ENCODE measurements at regions not wholly inside any gene's neighbourhood (a gene's known extent, or its start where the extent isn't known, plus 50 kb on each side); places are given as distances from the start of the nearest gene placed in this dataset.

GRCh38 chr6:8343600-8343999, 91.7 kb downstream of the SLC35B3 start:
- Histone ChIP-seq H3K9me3 (ENCODE audit: low read length) (no peaks in the 10 kb centered on the region), H3K36me3 (ENCODE audit: insufficient read depth, low read length) (no peaks in the 10 kb centered on the region), H3K4me3 (ENCODE audit: low read depth, low read length, poor library complexity, severe bottlenecking) (no peak overlapping the region), H3K9me2 (ENCODE audit: insufficient read depth, low read length) (no peaks in the 10 kb centered on the region), H2AFZ (ENCODE audit: low read length) (no peak overlapping the region), H3K4me1 (ENCODE audit: insufficient read depth, low read length, poor library complexity, severe bottlenecking) (no peaks in the 10 kb centered on the region), H3K4me2 (ENCODE audit: low read length) (no peak overlapping the region), H3K27ac (ENCODE audit: low read depth, low read length, poor library complexity, severe bottlenecking) (no peak overlapping the region), H3K79me2 (ENCODE audit: insufficient read depth, low read depth, low read length) (no peaks in the 10 kb centered on the region), H4K20me1 (ENCODE audit: insufficient read depth, low read length) (no peaks in the 10 kb centered on the region)
- TF ChIP-seq EZH2phosphoT487 (IDR thresholded peaks at IDR 0.05; ENCODE audit: borderline replicate concordance, low read depth, low read length) = no peak
- TF ChIP-seq, protein P1, sequence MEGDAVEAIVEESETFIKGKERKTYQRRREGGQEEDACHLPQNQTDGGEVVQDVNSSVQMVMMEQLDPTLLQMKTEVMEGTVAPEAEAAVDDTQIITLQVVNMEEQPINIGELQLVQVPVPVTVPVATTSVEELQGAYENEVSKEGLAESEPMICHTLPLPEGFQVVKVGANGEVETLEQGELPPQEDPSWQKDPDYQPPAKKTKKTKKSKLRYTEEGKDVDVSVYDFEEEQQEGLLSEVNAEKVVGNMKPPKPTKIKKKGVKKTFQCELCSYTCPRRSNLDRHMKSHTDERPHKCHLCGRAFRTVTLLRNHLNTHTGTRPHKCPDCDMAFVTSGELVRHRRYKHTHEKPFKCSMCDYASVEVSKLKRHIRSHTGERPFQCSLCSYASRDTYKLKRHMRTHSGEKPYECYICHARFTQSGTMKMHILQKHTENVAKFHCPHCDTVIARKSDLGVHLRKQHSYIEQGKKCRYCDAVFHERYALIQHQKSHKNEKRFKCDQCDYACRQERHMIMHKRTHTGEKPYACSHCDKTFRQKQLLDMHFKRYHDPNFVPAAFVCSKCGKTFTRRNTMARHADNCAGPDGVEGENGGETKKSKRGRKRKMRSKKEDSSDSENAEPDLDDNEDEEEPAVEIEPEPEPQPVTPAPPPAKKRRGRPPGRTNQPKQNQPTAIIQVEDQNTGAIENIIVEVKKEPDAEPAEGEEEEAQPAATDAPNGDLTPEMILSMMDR (conservative IDR thresholded peaks at IDR 0.05; ENCODE audit: low read length) = no peak
- CTCF ChIA-PET (ENCODE audit: unreplicated experiment) = no interaction called here
- intact Hi-C loops (cut with micrococcal nuclease; ENCODE audit: unreplicated experiment) = no loop called here
- no TSS peak for BruUV-seq (replicated peaks)
- POLR2A ChIA-PET = interaction anchor here (0.6 to 0.7 kb wide), 2 partner anchors 43 to 141 kb away, joined by 3 read pairs; no protein-coding TSS in a partner anchor
- no peak for DNase-seq (ENCODE audit: low spot score)

- no peaks in the 10 kb centered on the region for H3K9me2 ChIP-seq (ENCODE audit: insufficient read depth, low read length)
- no peak overlapping the region for H2AFZ ChIP-seq (ENCODE audit: low read length)
- no peak overlapping the region for H3K27ac ChIP-seq (ENCODE audit: low read depth, low read length, poor library complexity, severe bottlenecking)
- no peaks in the 10 kb centered on the region for H4K20me1 ChIP-seq (ENCODE audit: insufficient read depth, low read length)
- H3K36me3 ChIP-seq (ENCODE audit: insufficient read depth, low read length) = no peaks in the 10 kb centered on the region
- no peaks in the 10 kb centered on the region for H3K9me3 ChIP-seq (ENCODE audit: low read length)
- ChIA-PET CTCF (ENCODE audit: unreplicated experiment) (no interaction called here), POLR2A (no interaction called here)
- no TSS peak for BruUV-seq (replicated peaks)
- H3K79me2 ChIP-seq (ENCODE audit: insufficient read depth, low read depth, low read length) = no peaks in the 10 kb centered on the region
- no peak overlapping the region for H3K4me3 ChIP-seq (ENCODE audit: low read depth, low read length, poor library complexity, severe bottlenecking)
- H3K4me2 ChIP-seq (ENCODE audit: low read length) = no peak overlapping the region
- intact Hi-C loops (cut with micrococcal nuclease; ENCODE audit: unreplicated experiment) = no loop called here
- TF ChIP-seq, protein P1 (conservative IDR thresholded peaks at IDR 0.05; ENCODE audit: low read length) = no peak
- no peak for TF ChIP-seq EZH2phosphoT487 (IDR thresholded peaks at IDR 0.05; ENCODE audit: borderline replicate concordance, low read depth, low read length)
- no peak for DNase-seq (ENCODE audit: low spot score)
- no peaks in the 10 kb centered on the region for H3K4me1 ChIP-seq (ENCODE audit: insufficient read depth, low read length, poor library complexity, severe bottlenecking)
Observed at GRCh38 chr6:8342241-8342819, 93.0 kb downstream of the SLC35B3 start.

DNA sequence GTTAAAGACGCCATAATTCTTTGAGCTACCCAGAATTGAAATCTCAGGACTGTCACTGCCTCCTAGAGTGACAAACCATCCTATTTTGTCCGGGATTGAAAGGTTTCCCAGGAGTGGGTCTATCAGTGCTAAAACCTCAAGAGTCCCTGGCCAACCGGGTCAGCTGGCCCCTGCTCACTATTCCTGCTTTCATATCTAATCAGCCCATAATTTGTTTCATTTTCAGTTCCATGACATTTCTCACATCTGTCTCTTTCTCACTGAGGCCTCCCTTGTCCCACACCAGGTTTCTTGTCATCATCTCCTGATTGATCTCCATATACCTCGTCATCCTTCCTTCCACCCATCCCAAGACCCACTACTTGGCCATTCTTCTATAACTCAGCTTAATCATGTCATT, 98.2 kb downstream of the SLC35B3 start:
- ChIA-PET POLR2A (no interaction called here), CTCF (ENCODE audit: unreplicated experiment) (no interaction called here)
- TF ChIP-seq, protein P1 (conservative IDR thresholded peaks at IDR 0.05; ENCODE audit: low read length) = no peak
- no peak for TF ChIP-seq EZH2phosphoT487 (IDR thresholded peaks at IDR 0.05; ENCODE audit: borderline replicate concordance, low read depth, low read length)
- intact Hi-C loops (cut with micrococcal nuclease; ENCODE audit: unreplicated experiment) = no loop called here
- Histone ChIP-seq H2AFZ (ENCODE audit: low read length) (no peak overlapping the region), H3K4me3 (ENCODE audit: low read depth, low read length, poor library complexity, severe bottlenecking) (no peak overlapping the region), H4K20me1 (ENCODE audit: insufficient read depth, low read length) (no peaks in the 10 kb centered on the region), H3K9me3 (ENCODE audit: low read length) (no peaks in the 10 kb centered on the region), H3K79me2 (ENCODE audit: insufficient read depth, low read depth, low read length) (no peaks in the 10 kb centered on the region), H3K4me1 (ENCODE audit: insufficient read depth, low read length, poor library complexity, severe bottlenecking) (no peaks in the 10 kb centered on the region), H3K4me2 (ENCODE audit: low read length) (no peak overlapping the region), H3K27ac (ENCODE audit: low read depth, low read length, poor library complexity, severe bottlenecking) (no peak overlapping the region), H3K9me2 (ENCODE audit: insufficient read depth, low read length) (no peaks in the 10 kb centered on the region), H3K36me3 (ENCODE audit: insufficient read depth, low read length) (no peaks in the 10 kb centered on the region)
- no peak for DNase-seq (ENCODE audit: low spot score)
- BruUV-seq (replicated peaks) = no TSS peak
